ENCODE measurements at regions not wholly inside any gene's neighbourhood (a gene's known extent, or its start where the extent isn't known, plus 50 kb on each side); places are given as distances from the start of the nearest gene placed in this dataset.

GRCh38 chr21:16976193-16976592 is 536.6 kb upstream of the CXADR start:
- no peak for ATAC-seq
- H3K27me3 ChIP-seq, result no peaks in the 10 kb centered on the region
- H3K9me3 ChIP-seq, result no peaks in the 10 kb centered on the region
- no peak for DNase-seq
- no peaks in the 10 kb centered on the region for H3K4me1 ChIP-seq
- no peak overlapping the region for H3K27ac ChIP-seq
- H3K4me3 ChIP-seq, result no peak overlapping the region
- TF ChIP-seq CTCF (IDR thresholded peaks at IDR 0.05), result no peak
- H3K36me3 ChIP-seq, result no peaks in the 10 kb centered on the region
- intact Hi-C loops (cut with DNase I), result no loop called here

GRCh38 chr21:16978309-16978895 is 534.4 kb upstream of the CXADR start:
- TF ChIP-seq CTCF (IDR thresholded peaks at IDR 0.05), result no peak
- DNase-seq (no peak), ATAC-seq (no peak)
- intact Hi-C loops (cut with DNase I), result no loop called here
- no peak overlapping the region for H3K27ac ChIP-seq
- no peaks in the 10 kb centered on the region for H3K27me3 ChIP-seq
- H3K36me3 ChIP-seq, result no peaks in the 10 kb centered on the region
- no peaks in the 10 kb centered on the region for H3K9me3 ChIP-seq
- no peaks in the 10 kb centered on the region for H3K4me1 ChIP-seq
- no peak overlapping the region for H3K4me3 ChIP-seq

GRCh38 chr21:16979574-16979973 is 533.3 kb upstream of the CXADR start:
- H3K4me3 ChIP-seq, result no peak overlapping the region
- no peak for TF ChIP-seq CTCF (IDR thresholded peaks at IDR 0.05)
- H3K27me3 ChIP-seq, result no peaks in the 10 kb centered on the region
- no peak overlapping the region for H3K27ac ChIP-seq
- ATAC-seq (no peak), DNase-seq (no peak)
- H3K4me1 ChIP-seq, result no peaks in the 10 kb centered on the region
- intact Hi-C loops (cut with DNase I), result no loop called here
- no peaks in the 10 kb centered on the region for H3K36me3 ChIP-seq
- no peaks in the 10 kb centered on the region for H3K9me3 ChIP-seq

GRCh38 chr21:16983420-16983819 is 529.4 kb upstream of the CXADR start:
- no peaks in the 10 kb centered on the region for H3K4me1 ChIP-seq
- ATAC-seq, result no peak
- no peak overlapping the region for H3K4me3 ChIP-seq
- no peaks in the 10 kb centered on the region for H3K27me3 ChIP-seq
- intact Hi-C loops (cut with DNase I), result no loop called here
- DNase-seq, result no peak
- no peaks in the 10 kb centered on the region for H3K36me3 ChIP-seq
- no peak overlapping the region for H3K27ac ChIP-seq
- H3K9me3 ChIP-seq, result no peaks in the 10 kb centered on the region
- no peak for TF ChIP-seq CTCF (IDR thresholded peaks at IDR 0.05)

GRCh38 chr21:16992448-16992847 is 520.4 kb upstream of the CXADR start:
- ATAC-seq, result no peak
- TF ChIP-seq CTCF (IDR thresholded peaks at IDR 0.05), result no peak
- intact Hi-C loops (cut with DNase I), result no loop called here
- Histone ChIP-seq H3K4me1 (no peaks in the 10 kb centered on the region), H3K4me3 (no peak overlapping the region), H3K36me3 (no peaks in the 10 kb centered on the region), H3K27ac (no peak overlapping the region), H3K27me3 (no peaks in the 10 kb centered on the region), H3K9me3 (no peaks in the 10 kb centered on the region)
- no peak for DNase-seq
